NCI-H1417 treated with DMSO at 0.1 percent for 48 hours (cell line): ENCODE measurements at regions not wholly inside any gene's neighbourhood (a gene's known extent, or its start where the extent isn't known, plus 50 kb on each side); places are given as distances from the start of the nearest gene placed in this dataset.

ENCODE experiments used
- DNase-seq: peaks from one replicate; lab custom pipeline; 2025; lab: John Stamatoyannopoulos, UW

GRCh38 chr10:130792096-130792845 lies 519.2 kb downstream of the TCERG1L start:
- DNase-seq, result no peak

GRCh38 chr10:130795819-130796218 lies 515.7 kb downstream of the TCERG1L start:
- no peak for DNase-seq

- DNase-seq, result no peak
Measured at GRCh38 chr10:130799532-130799931, 512.0 kb downstream of the TCERG1L start.

- DNase-seq, result no peak
Measured at GRCh38 chr10:130800281-130800680, 511.2 kb downstream of the TCERG1L start.

- DNase-seq, result no peak
Measured at GRCh38 chr10:130801276-130801675, 510.2 kb downstream of the TCERG1L start.

GRCh38 chr10:130801784-130802183 lies 509.7 kb downstream of the TCERG1L start:
- no peak for DNase-seq

GRCh38 chr10:130802301-130802700 lies 509.2 kb downstream of the TCERG1L start:
- DNase-seq, result no peak

GRCh38 chr10:130804281-130804680 lies 507.2 kb downstream of the TCERG1L start:
- DNase-seq, result no peak

GRCh38 chr10:130804778-130805634 lies 506.5 kb downstream of the TCERG1L start:
- DNase-seq, result no peak

- DNase-seq, result no peak
Measured at GRCh38 chr10:130805635-130806030, 505.9 kb downstream of the TCERG1L start.

- DNase-seq, result no peak
Measured at GRCh38 chr10:130806426-130806825, 505.1 kb downstream of the TCERG1L start.

GRCh38 chr10:130807096-130807495 lies 504.4 kb downstream of the TCERG1L start:
- no peak for DNase-seq

- no peak for DNase-seq
Measured at GRCh38 chr10:130807721-130808120, 503.8 kb downstream of the TCERG1L start.

GRCh38 chr10:130808243-130808642 lies 503.3 kb downstream of the TCERG1L start:
- no peak for DNase-seq

GRCh38 chr10:130808686-130809085 lies 502.8 kb downstream of the TCERG1L start:
- no peak for DNase-seq

GRCh38 chr10:130809181-130809580 lies 502.3 kb downstream of the TCERG1L start:
- no peak for DNase-seq

- no peak for DNase-seq
Measured at GRCh38 chr10:130809761-130810515, 501.6 kb downstream of the TCERG1L start.

GRCh38 chr10:130810856-130811255 lies 500.7 kb downstream of the TCERG1L start:
- no peak for DNase-seq

- DNase-seq, result no peak
Measured at GRCh38 chr10:130812381-130813148, 499.0 kb downstream of the TCERG1L start.

GRCh38 chr10:130814610-130815009 lies 496.9 kb downstream of the TCERG1L start:
- DNase-seq, result no peak

GRCh38 chr10:130816116-130816901 lies 495.2 kb downstream of the TCERG1L start:
- DNase-seq, result no peak
